HG02852 (cell line): ENCODE measurements at regions not wholly inside any gene's neighbourhood (a gene's known extent, or its start where the extent isn't known, plus 50 kb on each side); places are given as distances from the start of the nearest gene placed in this dataset.
A peak's percentile ranks its signal among the peaks of the same experiment; 100 is the strongest.
"Not testable (repeated sequence)": the region's sequence is repeated elsewhere in the genome, so short reads cannot be mapped to it uniquely, and the experiment has no call there.

Experiments used
- ATAC-seq: cut with Tn5 transposase; IDR thresholded peaks from one replicate; pipeline ENCODE4 v1.9.1; 2021; ENCODE audit warnings: mild to moderate bottlenecking, moderate library complexity; ENCODE audit not compliant: unreplicated experiment

DNA sequence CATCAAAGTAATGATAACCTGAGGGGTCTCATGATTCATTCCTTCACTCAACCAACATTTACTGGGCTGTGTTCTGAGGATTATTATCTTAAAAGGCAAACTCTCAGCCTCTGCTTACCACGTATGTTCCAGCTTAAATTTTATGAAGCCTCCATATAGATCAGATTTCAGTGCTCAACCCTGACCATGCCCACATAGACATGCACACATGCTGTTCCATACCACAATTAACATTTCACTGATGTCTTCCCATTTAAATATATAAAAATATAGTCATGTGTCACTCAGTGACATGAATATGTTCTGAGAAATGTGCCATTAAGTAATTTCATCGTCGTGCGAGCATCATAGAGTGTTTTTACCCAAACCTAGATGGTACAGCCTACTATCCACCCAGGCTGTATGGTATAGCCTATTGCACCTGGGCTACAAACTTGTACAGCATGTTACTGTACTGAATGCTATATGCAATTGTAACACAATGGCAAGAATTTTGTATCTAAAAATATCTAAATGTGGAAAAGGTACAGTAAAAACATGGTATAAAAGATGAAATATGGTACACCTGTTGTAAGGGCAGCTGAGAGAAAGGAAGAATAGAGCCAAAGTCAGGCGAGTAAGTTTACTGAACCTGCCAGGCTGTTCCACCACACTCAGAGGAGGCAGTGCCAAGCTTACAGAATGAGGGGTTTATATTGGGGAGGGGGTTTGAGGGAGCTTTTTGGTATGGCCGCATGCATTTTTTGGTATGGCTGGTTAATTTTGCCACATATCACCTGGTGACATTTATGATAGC is 134.7 kb upstream of the ETV3 start:
- no peak for ATAC-seq

DNA sequence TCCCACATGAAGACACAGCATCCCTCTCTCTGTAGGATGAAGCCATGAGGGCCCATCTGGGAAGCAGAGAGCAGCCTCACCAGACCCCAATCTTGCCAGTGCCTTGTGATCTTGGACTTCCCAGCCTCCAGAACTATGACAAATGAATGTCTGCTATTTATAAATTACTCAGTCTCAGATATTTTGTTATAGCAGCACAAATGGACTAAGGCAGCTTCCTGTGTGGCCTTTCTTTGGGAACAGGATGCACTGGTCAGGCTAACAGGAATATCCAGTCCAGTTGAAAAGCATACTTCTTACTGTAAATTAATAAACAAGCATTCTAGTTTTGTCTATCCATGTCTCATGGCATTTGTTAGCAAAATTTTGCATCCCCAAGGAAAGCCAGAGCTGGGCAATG is 134.1 kb upstream of the ETV3 start:
- ATAC-seq, result no peak

DNA sequence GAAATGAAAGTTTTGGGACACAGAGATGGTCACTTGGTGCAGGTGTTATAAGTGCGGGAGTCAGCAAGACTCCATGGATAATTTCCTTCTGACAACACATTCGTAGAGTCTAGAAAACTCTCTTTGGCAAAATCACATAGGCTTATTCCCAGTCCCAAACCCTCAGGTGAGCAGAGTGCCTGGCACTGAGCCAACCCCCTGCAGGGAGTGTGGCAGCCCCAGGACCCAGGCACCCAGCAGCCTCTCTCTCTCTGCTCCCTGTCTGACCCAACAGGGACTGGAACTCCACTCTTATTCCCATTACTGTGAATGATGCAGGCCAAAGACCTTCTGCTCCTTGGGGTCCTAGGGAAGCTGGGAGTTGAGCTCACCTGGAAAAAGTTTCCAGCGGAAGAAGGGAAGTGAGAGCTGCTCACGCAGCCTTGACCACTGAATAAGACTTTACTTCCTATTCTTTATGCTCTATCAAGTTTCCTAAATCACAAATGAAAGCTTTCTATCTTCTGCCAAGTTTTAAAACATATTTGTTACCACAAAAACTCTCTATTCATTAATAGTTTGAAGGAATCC is 132.6 kb upstream of the ETV3 start:
- ATAC-seq, result no peak

DNA sequence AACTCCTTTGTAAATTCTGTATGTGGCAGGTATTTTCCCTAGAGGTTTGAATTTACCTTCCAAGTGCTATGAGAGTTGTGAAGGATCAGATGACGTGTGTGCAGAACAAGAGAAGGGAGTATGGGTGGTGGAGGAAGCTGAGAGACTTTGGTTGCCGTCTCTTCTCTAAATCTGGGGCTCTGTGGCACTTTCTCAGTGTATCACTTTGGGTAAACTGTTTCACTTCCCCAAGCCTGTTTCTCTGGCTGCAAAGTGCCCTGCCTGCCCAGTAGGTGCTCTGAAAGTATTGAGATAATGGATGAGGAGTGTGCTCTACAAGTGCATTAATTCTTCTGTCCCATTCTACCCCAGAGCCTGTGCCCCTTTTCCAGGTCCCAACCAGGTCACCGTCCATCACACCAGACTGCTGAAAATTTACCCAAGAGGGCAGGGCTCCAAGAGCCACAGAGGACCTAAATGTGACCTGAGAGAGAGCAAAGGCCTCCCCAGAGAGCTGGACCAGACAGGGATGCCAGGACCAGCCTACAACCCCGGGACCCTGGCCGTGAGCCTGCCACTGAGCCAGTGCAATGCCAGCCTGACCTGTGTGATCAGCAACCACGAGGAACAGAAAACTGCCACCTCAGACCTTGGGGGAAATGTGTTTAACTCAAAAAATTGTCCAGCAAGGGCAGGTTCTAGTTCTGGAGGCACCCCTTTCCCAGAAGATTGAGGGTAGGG is 131.6 kb upstream of the ETV3 start:
- ATAC-seq, result no peak

DNA sequence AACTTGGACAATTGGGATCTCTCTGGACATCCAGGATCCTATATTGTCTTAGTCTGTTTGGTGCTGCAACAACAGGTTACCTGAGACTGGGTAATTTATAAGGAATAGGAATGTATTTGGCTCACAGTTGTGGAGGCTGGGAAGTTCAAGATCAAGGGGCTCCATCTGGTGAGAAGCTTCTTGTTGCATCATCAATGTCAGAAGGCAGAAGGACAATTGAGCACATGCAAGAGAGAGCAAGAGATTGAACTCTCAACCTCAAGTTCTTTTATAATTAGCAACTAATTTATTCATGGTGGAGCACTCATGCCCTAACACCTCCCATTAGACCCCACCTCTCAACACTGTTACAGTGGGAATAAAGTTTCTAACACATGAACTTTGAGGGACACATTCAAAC is 124.7 kb upstream of the ETV3 start:
- no peak for ATAC-seq

DNA sequence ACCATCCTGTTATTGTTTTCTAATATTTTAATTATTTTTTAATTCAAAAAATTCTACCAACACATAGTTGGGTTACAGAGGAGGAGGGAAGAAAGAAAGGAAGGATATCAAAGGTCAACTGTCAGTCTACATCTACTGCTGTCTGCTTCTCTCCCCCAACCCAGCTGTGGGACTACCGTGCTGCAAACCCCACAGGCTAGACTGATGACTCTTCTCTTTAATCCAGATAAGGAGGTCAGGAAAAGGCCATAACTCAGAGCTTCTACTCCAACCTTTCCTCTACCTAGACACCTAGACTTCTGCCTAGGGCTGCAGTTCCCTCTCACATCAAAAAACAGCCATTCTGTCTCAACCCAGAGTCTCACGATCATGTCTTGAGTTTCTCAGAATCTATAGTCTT is 124.2 kb upstream of the ETV3 start:
- no peak for ATAC-seq

DNA sequence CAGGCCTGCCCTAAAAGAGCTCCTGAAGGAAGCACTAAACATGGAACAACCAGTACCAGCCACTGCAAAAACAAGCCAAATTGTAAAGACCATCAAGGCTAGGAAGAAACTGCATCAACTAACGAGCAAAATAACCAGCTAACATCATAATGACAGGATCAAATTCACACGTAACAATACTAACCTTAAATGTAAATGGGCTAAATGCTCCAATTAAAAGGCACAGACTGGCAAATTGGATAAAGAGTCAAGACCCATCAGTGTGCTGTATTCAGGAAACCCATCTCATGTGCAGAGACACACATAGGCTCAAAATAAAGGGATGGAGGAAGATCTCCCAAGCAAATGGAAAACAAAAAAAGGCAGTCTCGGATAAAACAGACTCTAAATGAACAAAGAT is 117.7 kb upstream of the ETV3 start:
- not testable (repeated sequence) for ATAC-seq

DNA sequence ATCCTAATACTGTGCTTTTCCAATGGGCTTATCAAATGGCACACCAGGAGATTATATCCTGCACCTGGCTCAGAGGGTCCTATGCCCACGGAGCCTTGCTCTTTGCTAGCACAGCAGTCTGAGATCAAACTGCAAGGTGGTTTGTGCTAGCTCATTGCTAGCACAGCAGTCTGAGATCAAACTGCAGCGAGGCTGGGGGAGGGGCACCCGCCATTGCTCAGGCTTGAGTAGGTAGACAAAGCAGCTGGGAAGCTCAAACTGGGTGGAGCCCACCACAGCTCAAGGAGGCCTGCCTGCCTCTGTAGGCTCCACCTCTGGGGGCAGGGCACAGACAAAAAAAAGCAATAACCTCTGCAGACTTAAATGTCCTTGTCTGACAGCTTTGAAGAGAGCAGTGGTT is 116.0 kb upstream of the ETV3 start:
- not testable (repeated sequence) for ATAC-seq

DNA sequence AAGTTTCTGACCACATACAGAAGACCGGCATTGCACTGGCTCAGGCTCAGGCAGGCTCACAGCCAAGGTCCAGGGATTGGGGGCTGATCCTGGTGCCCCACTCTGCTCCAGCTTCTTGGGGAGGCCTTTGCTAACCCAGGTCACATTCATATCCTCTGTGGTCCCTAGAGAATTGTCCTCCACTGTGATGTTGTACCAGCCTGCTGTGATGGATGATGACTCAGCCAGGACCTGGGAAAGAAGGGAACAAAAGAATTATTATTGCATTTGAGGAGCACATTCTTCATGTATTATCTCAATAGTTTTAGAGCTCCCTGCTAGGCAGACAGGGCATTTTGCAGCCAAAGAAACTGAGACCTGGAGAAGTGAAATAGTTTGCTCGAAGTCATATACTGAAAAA is 114.3 kb upstream of the ETV3 start:
- ATAC-seq, result no peak

DNA sequence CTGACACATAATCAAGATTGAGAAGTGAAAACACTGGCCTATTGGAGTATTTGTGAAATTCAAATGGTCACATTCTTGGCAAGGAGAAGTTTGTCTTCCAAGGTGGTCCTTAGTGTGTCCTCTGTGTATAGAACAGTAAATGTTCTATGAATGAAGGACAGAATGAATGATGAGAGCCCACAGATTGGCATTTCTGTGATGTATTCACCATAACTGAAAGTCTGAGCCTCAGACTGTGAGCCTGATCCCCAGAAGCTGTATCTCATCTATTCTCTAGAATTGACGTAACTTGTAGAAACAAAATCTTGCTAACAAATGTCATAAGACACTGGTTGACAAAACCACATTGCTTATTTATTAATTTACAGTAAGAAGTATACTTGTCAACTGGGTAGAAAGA is 111.5 kb upstream of the ETV3 start:
- no peak for ATAC-seq

DNA sequence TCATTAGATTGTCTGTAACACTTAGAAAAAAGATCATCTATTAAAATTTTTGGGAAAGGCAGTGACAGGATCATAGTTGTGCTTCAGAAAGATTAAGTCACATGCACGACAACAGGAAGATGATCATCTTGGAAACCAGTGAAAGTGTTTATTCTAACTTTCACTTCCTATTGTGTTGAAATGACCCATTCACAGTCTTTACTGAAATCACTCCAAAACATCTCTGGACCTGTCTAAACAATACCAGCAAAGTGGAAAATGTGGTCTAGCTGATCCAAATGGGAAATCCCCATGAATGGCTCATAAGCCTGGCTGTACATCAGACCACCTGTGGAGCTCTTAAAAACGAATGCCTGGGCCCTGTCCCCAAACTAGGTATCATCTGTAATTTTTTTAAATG is 111.1 kb upstream of the ETV3 start:
- ATAC-seq, result peak; percentile 59

DNA sequence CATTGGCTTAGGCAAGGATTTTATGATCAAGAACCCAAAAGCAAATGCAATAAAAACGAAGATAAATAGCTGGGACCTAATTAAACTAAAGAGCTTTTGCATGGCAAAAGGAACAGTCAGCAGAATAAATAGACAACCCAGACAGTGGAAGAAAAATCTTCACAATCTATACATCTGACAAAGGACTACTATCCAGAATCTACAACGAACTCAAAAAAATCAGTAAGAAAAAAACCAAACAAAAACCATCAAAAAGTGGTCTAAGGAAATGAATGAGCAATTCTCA is 109.5 kb upstream of the ETV3 start:
- not testable (repeated sequence) for ATAC-seq

DNA sequence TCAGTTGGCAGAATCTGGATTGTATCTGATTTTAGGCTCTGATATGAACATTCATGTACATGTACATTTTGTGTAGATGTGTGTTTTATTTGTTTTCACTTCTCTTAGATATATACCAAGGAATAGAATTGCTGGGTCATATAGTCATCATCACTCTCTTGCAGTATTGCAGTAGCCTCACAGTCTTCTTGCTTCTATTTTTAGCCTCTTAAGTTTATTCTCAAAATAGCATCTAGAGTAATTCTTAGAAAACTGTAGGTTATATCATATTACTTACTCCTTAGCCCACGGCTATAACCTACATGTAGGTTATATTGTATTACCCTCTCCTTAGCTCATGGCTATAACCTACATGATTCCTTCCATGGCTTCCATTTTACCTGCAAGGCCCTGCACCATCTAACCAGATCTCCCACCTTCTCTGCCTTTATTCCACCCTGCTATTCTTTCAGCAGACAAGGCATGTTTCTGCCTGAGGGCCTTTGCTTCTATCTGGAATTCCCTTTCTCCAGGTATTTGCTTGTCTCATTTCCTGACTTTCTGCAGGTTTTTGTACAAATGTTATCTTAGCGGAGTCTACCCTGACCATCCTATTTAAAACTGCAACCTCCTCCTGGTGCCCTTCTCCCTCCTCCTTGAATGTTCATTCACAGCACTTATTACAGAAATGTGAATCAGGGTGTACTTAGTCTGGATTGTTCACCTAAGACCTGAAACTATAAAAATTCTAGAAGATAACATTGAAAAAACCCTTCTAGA is 109.0 kb upstream of the ETV3 start:
- ATAC-seq, result no peak

DNA sequence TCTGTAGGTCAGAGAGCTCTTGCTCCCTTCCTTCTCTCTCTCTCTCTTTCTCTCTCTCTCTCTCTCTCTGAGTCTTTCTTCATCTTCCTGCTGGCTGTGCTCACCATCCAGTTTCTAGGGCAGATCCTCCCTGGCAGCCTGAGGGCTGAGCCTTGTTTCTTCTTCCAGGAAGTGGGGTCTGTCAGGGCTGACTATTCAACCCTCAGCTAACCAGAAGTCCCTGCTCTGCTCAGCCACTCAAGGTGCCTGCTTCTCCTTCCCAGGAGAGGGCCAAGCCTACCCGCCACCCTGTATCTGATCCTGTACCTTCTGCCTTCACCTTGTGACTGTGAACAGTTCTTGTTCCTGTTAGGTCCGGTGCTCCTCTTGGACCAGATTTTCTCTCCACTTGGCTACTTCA is 107.6 kb upstream of the ETV3 start:
- ATAC-seq, result no peak

DNA sequence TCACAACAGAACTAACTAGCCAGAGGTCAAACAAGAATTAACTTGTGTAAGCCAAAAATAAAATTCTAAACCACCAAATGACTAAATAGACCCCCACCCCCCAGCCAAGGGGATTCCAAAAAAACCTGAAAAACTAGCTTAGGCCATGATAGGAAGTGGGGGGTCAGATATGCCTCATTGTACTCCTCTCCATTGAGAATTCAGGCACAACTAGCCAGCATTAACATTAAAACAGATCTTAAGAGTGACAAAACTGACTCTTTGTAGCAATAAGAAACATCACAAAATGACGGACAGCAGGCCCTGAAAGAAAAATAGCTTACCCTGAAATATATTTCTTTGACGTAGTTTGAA is 103.0 kb upstream of the ETV3 start:
- no peak for ATAC-seq

DNA sequence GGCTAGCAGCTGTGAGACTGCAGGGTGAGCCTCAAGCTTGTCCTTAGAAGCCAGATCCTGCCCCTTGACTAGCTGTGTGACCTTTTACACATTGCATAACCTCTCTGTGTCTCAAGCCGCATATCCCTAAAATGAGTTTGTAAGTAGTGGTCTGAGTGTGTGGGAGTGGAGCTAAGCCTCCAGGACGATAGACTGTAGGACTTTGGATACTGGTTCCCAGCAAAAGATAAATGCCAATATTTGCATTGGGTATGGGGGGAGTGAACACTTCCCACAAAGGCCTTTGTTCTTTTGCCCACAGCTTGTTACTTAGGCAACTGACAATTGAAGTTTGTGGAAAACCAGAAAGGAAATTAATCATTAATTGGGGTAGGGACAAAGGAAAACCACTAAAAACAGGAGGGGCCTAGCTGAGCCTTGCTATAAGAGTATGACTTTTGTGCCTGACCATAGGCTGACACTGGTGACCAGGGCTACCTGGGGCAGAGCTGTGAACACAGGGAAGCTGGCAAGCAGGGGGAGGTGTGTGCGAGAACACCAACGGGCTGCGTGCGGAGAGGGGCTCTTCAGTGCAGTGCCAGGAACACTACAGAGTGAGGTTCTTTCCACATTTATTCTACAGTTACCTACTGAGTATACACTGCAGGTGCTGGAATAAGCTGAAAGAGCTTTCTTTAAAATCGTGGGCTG is 102.4 kb upstream of the ETV3 start:
- ATAC-seq, result no peak

DNA sequence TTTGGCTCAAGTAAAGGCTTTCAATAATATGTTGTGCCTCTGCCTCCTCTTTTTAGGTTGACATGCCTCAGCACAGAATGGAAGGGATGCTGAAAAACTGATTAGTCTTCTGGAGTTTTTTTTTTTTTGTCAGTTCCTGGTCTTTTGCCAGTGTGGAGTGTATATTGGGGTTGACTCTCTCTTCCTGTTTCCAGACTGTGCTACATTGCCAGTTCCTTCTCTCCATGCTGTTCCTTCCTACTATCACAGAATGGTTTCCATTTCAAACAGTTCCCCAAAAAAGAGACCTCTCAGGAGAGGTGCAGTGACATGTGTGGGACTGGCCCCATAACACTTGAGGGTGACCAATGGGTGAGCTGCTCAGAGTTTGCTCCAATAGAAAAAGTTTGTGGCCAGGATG is 101.7 kb upstream of the ETV3 start:
- ATAC-seq, result no peak

DNA sequence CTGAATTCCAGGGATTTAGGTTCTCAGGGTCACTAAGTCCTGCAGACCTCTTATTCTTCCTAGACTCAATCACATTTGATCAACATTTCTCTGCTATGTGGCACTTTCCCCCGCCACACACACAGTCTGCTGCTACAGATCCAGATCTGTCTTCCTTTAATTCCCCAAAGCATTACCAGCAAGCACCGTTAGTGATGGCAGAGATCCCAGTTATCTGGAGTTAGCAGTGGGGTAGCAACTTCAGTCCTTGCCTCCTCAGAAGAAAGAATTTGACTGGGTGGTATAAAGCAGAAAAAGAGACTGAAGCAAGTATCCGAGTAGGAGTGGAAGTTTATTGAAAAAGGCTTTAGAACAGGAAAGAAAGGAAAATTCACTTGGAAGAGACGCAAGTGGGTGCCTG is 100.4 kb upstream of the ETV3 start:
- ATAC-seq, result no peak

DNA sequence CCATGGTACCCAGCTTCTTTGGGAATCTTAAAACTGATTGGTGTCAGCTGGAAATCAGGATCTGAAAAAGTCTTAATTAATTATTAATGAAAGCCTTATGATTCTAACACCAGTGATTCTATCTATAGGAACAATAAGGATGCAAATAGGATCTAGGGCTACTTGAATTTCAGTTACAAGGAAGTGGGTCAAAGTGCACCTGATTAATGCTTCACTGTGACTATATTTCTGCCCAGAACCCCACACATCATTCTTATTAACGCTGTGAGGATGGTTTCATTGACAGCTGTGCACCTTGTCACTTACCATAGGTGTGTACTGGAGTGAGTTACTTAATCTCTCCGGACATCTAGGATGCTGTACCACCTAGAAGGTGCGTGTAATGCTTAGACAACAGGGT is 99.8 kb upstream of the ETV3 start:
- no peak for ATAC-seq

DNA sequence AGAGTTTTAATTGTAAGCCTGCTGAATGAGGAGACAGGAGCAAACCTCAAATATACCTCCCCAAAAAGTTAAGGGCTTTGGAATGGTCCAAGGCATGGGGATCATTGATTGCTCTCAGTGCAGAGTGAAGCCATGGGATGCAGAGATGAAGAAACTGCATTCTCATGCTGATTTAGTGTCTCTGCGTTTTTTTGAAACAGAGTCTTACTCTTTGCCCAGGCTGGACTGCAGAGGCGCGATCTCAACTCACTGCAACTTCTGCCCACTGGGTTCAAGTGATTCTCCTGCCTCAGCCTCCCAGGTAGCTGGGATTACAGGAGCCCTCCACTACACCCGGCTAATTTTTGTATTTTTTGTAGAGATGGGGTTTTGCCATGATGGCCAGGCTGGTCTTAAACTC is 99.3 kb upstream of the ETV3 start:
- ATAC-seq, result no peak

DNA sequence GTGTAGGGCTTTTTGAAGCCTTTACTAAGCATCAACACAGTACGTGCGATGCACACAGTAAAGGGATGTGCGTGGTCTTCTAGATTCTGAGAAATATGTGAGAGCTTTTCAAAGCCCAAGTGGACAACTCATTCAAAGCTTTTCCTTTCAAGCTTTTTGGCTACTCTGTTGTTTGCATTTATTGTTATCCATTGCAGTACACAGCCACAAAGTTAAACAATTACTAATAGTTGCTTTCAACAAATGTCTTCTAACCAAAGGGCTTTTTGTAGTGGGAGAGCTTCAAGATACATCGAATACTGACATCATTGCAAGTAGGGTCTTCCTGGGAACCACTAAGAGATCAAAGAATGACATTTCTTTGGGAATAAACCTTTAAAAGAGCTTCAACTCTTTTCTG is 97.9 kb upstream of the ETV3 start:
- no peak for ATAC-seq
